Fibroblast of the aortic adventitia (primary cell): ENCODE measurements at regions not wholly inside any gene's neighbourhood (a gene's known extent, or its start where the extent isn't known, plus 50 kb on each side); places are given as distances from the start of the nearest gene placed in this dataset.

Experiments used
- DNase-seq: peaks from one replicate; pipeline ENCODE4 v3.0.0-alpha.2; 2010; ENCODE audit warnings: low read depth
- H3K4me3 ChIP-seq: 2 replicates; pipeline ENCODE4 v1.5.1; 2011; ENCODE audit warnings: low read depth, mild to moderate bottlenecking, control low read depth, low read length, moderate library complexity
- TF ChIP-seq, protein P1 (sequence below): IDR thresholded peaks from 2 replicates; pipeline ENCODE4 v1.5.1; 2011; ENCODE audit warnings: mild to moderate bottlenecking, low read length, control low read depth, inconsistent platforms; ENCODE audit not compliant: insufficient read depth

DNA sequence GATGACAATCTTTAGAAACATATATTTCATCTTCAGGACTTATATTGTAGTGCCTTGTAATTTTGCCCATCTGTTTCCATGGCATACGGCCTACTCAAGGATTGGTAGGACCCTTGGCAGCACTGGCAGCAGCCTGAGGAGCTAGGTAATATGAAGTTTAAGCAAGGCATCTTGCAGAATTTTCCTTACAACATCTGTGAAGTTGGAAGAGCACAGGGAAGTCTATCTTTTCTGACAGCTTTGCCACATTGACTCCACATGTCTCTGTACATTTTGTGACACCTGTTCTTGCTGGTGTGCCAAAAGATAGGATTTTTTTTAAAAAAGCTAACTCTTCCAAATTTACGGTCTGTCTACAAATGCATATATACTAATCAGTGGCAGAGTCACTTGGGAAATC, 1235.2 kb downstream of the PCDH7 start:
- no peak for DNase-seq
- H3K4me3 ChIP-seq, result no peak overlapping the region
- TF ChIP-seq, protein P1, sequence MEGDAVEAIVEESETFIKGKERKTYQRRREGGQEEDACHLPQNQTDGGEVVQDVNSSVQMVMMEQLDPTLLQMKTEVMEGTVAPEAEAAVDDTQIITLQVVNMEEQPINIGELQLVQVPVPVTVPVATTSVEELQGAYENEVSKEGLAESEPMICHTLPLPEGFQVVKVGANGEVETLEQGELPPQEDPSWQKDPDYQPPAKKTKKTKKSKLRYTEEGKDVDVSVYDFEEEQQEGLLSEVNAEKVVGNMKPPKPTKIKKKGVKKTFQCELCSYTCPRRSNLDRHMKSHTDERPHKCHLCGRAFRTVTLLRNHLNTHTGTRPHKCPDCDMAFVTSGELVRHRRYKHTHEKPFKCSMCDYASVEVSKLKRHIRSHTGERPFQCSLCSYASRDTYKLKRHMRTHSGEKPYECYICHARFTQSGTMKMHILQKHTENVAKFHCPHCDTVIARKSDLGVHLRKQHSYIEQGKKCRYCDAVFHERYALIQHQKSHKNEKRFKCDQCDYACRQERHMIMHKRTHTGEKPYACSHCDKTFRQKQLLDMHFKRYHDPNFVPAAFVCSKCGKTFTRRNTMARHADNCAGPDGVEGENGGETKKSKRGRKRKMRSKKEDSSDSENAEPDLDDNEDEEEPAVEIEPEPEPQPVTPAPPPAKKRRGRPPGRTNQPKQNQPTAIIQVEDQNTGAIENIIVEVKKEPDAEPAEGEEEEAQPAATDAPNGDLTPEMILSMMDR, result no peak

DNA sequence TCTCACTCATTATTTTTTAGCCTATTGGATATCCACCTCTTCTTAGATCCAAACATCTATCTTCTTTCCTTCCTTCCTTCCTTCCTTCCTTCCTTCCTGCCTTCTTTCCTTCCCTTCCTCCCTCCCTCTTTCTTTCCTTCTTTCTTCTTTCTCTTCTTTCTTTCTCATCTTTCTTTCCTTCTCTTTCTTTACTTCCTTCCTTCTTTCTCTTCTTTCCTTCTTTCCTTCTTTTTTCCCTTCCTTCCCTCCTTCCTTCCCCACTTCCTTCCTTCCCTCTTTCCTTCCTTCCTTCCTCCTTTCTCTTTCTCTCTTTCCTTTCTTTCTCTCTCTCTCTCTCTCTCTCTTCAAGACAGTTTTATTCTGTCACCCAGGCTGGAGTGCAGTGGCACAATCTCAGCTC, 1239.8 kb downstream of the PCDH7 start:
- H3K4me3 ChIP-seq, result no peak overlapping the region
- DNase-seq, result no peak
- TF ChIP-seq, protein P1, result no peak

DNA sequence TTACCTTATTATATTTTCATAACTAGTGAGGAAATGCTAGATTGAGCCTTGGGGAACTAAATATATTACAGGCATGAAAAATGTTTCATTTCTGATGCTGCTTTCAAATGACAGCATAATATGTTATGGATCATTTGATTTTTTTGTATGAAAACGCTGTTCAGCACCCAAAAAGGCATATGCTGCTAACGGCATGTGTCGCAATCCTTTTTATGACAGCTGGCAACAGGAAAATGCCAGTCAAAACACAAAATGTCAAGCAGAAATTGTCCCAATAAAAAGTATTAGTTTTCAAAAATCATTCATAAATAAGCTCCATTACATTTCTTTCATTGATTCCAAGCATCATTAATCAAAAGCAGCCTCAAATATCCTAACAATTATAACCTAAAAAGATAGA, 1244.5 kb downstream of the PCDH7 start:
- TF ChIP-seq, protein P1, result no peak
- DNase-seq, result no peak
- no peak overlapping the region for H3K4me3 ChIP-seq

DNA sequence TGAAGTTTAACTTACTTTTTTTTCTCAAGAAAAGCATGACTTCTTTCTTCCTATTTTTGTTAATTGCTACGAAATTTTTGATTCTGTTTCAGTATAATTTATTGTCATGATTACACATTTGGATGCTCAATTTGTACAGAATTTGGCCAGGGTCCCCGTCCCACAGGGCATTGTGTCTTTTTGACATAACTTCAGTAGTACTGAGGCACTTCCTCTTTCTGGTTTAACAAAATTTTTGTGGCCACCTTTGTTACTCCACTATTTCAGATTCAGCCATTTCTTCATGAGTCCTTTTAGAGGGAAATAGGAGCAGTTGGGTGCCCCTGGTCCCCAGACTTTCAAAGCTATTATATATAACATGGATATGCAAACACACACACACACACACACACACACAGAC, 1248.7 kb downstream of the PCDH7 start:
- no peak for DNase-seq
- TF ChIP-seq, protein P1, result no peak
- no peak overlapping the region for H3K4me3 ChIP-seq

DNA sequence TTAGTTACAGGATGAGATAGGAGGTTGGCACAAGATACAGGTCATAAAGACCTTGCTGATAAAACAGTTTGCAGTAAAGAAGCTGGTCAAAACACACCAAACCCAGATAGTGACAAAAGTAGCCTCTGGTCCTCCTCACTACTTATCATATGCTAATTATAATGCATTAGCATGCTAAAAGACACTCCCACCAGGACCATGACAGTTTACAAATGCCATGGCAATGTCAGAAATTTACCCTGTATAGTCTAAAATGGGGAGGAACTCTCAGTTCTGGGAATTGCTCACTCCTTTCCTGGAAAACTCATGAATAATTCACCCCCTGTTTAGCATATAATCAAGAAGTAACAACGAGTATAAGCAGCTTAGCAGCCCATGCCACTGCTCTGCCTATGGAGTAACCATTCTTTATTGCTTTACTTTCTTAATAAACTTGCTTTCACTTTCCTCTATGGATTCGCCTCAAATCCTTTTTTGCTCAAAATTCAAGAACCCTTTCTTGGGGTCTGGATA, 1254.4 kb downstream of the PCDH7 start:
- TF ChIP-seq, protein P1, result no peak
- no peak overlapping the region for H3K4me3 ChIP-seq
- no peak for DNase-seq

DNA sequence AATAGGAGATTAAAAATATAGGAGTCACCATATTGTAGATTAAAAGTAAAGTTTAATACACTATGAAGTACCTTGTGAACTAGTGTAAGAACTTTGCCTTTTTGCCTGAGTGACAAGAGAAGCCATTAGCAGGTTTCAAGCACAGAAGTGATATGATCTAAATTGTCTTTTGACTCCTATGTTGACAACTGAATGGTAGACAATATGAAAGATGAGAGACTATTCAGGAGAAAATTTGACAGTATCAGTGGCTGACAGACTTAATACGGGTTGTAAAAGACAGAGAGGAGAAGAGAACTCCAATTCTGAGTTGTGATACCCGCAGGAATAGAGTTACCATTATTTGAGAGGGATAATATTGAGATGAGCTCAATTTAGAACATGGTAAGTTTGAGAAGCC, 1259.8 kb downstream of the PCDH7 start:
- DNase-seq, result no peak
- no peak overlapping the region for H3K4me3 ChIP-seq
- TF ChIP-seq, protein P1, result no peak

DNA sequence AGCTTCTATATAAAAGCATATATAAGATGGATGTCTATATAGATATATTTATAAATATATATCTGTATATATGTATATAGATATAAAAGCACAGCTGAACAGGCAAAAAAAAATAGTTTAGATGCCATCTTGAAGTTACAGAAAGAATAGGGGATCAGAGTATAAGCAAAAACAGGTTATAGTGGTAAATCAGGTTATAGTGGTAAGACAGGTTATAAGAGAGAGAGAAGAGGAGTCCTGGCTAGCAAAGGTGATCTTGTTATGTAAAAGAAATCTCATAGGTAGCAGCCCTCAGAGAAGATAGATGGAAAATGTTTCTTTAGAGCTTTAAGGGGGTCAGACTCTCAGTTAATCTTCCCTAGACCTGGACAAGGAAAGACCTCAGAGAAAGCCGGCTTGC, 1263.1 kb downstream of the PCDH7 start:
- H3K4me3 ChIP-seq, result no peak overlapping the region
- TF ChIP-seq, protein P1, result no peak
- no peak for DNase-seq
